ENCODE measurements at regions not wholly inside any gene's neighbourhood (a gene's known extent, or its start where the extent isn't known, plus 50 kb on each side); places are given as distances from the start of the nearest gene placed in this dataset.

DNA sequence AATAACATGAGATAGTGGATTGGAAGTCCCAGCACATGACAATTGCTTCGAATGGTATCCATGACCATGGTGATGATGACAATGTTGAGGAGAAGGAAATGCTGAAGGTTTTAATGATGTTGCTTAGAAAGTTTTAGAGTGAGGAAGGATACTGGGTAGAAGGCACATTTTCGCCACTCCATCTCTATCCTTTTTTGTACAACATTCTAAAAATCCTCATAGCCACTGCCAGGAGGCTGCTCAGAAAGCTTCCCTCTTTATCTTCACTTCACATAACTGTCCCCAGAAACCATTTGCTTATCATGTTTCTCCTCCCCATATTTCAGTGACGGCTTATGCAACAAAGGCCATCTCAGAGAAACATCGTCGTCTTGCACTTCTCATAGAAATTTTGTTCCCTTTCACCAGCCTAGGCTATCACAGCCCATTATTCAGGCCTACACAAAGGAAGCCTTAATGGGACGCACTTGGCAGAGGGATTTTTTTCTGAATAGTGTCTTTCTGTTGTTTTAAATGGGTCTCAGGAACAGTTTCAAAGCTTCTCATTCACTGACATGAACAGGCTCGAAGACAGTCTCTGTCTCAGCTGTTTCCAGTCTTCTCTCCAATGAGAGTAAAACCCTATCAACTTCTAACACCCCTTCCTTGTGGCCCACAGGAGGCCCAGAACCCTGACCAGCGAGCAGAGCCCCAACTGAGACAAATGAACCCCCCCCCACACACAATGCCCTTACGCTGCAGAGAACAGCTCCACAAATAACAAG lies 506.7 kb downstream of the HAPSTR1 start:
- no peak for TF ChIP-seq POLR2AphosphoS5 (IDR thresholded peaks at IDR 0.05)
- TF ChIP-seq, protein P1, sequence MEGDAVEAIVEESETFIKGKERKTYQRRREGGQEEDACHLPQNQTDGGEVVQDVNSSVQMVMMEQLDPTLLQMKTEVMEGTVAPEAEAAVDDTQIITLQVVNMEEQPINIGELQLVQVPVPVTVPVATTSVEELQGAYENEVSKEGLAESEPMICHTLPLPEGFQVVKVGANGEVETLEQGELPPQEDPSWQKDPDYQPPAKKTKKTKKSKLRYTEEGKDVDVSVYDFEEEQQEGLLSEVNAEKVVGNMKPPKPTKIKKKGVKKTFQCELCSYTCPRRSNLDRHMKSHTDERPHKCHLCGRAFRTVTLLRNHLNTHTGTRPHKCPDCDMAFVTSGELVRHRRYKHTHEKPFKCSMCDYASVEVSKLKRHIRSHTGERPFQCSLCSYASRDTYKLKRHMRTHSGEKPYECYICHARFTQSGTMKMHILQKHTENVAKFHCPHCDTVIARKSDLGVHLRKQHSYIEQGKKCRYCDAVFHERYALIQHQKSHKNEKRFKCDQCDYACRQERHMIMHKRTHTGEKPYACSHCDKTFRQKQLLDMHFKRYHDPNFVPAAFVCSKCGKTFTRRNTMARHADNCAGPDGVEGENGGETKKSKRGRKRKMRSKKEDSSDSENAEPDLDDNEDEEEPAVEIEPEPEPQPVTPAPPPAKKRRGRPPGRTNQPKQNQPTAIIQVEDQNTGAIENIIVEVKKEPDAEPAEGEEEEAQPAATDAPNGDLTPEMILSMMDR (IDR thresholded peaks at IDR 0.05) = no peak
- TF ChIP-seq POLR2A (IDR thresholded peaks at IDR 0.05) = no peak

All from sigmoid colon (tissue), 4 donors.